ENCODE measurements at regions not wholly inside any gene's neighbourhood (a gene's known extent, or its start where the extent isn't known, plus 50 kb on each side); places are given as distances from the start of the nearest gene placed in this dataset.

DNA sequence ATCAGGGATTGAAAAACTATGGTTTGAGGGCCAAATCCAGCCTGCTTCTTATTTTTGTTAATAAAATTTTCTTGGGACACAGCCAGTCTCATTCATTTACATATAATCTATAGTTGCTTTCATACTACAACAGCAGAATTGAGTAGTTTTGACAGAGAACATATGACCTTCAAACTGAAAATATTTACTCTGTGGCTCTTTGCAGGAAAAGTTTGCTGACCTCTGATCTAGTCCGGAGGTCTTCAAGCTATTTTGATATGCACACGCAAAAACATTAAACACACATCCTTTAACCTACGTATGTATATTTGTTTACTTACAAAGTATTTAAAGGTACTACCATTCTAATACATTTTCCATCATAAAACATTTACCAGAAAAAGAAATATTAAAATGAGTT lies 76.5 kb upstream of the LARGE1 start:
- DNase-seq (ENCODE audit: insufficient read length, low spot score), result no peak
- no peak for FAIRE-seq
- no peak for TF ChIP-seq TAF1 (IDR thresholded peaks at IDR 0.05; ENCODE audit: low read depth, low read length)
- no peak for TF ChIP-seq PAX5 (IDR thresholded peaks at IDR 0.05; ENCODE audit: insufficient read depth, low read length, severe bottlenecking)
- TF ChIP-seq SPI1 (IDR thresholded peaks at IDR 0.05; ENCODE audit: low read depth, low read length), result no peak
- TF ChIP-seq POLR2A (IDR thresholded peaks at IDR 0.05; ENCODE audit: low read depth, low read length), result no peak
- TF ChIP-seq POU2F2 (IDR thresholded peaks at IDR 0.05; ENCODE audit: low read depth, low read length), result no peak
- no peak for TF ChIP-seq POLR2AphosphoS5 (IDR thresholded peaks at IDR 0.05; ENCODE audit: low read depth, low read length)

GRCh38 chr22:34000879-34001526 lies 80.7 kb upstream of the LARGE1 start:
- TF ChIP-seq POLR2A (IDR thresholded peaks at IDR 0.05; ENCODE audit: low read depth, low read length) (no peak), POU2F2 (IDR thresholded peaks at IDR 0.05; ENCODE audit: low read depth, low read length) (no peak), POLR2AphosphoS5 (IDR thresholded peaks at IDR 0.05; ENCODE audit: low read depth, low read length) (no peak), TAF1 (IDR thresholded peaks at IDR 0.05; ENCODE audit: low read depth, low read length) (no peak), SPI1 (IDR thresholded peaks at IDR 0.05; ENCODE audit: low read depth, low read length) (no peak), PAX5 (IDR thresholded peaks at IDR 0.05; ENCODE audit: insufficient read depth, low read length, severe bottlenecking) (no peak)
- no peak for DNase-seq (ENCODE audit: insufficient read length, low spot score)
- FAIRE-seq, result no peak

DNA sequence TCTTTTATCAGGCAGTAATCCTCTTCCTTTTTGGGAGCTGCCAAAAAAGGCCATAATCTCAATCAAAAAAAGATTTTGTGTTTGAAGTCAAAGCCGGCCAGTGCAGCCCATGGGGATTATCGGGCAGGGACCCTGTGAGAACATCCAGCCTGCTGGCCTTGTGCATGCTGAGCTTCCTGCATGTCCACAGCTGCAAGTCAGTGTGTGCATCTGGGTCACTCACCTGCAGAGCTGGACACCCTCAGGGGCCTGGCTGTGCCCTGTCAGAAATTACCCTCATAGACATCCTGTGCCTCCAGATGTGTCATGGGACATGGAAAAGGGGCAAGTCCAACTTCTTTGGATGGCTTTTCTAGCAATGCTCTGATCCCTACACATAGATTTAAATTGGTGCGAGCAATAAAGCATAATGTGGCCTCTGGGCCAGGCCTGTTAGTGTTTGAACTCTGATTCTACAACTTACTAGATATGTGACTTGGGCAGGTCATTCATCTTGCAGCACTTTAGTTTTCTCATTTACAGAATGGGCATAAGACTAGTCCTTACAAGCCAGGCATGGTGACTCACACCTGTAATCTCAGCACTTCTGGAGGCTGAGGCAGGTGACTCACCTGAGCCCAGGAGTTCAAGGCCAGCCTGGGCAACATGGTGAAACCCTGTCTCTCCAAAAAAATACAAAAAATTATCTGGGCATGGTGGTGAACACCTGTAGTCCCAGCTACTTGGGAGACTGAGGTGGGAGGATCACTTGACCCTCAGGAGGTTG lies 81.6 kb upstream of the LARGE1 start:
- FAIRE-seq, result no peak
- TF ChIP-seq SPI1 (IDR thresholded peaks at IDR 0.05; ENCODE audit: low read depth, low read length) (no peak), POLR2A (IDR thresholded peaks at IDR 0.05; ENCODE audit: low read depth, low read length) (no peak), POU2F2 (IDR thresholded peaks at IDR 0.05; ENCODE audit: low read depth, low read length) (no peak), TAF1 (IDR thresholded peaks at IDR 0.05; ENCODE audit: low read depth, low read length) (no peak), POLR2AphosphoS5 (IDR thresholded peaks at IDR 0.05; ENCODE audit: low read depth, low read length) (no peak), PAX5 (IDR thresholded peaks at IDR 0.05; ENCODE audit: insufficient read depth, low read length, severe bottlenecking) (no peak)
- DNase-seq (ENCODE audit: insufficient read length, low spot score), result no peak

- no peak for DNase-seq (ENCODE audit: insufficient read length, low spot score)
- TF ChIP-seq TAF1 (IDR thresholded peaks at IDR 0.05; ENCODE audit: low read depth, low read length) (no peak), SPI1 (IDR thresholded peaks at IDR 0.05; ENCODE audit: low read depth, low read length) (no peak), POU2F2 (IDR thresholded peaks at IDR 0.05; ENCODE audit: low read depth, low read length) (no peak), POLR2AphosphoS5 (IDR thresholded peaks at IDR 0.05; ENCODE audit: low read depth, low read length) (no peak), POLR2A (IDR thresholded peaks at IDR 0.05; ENCODE audit: low read depth, low read length) (no peak), PAX5 (IDR thresholded peaks at IDR 0.05; ENCODE audit: insufficient read depth, low read length, severe bottlenecking) (no peak)
- no peak for FAIRE-seq
Measured at GRCh38 chr22:34004058-34004457, 83.8 kb upstream of the LARGE1 start.

- no peak for TF ChIP-seq POLR2AphosphoS5 (IDR thresholded peaks at IDR 0.05; ENCODE audit: low read depth, low read length)
- no peak for DNase-seq (ENCODE audit: insufficient read length, low spot score)
- FAIRE-seq, result no peak
Measured at GRCh38 chr22:34010259-34010658, 90.0 kb upstream of the LARGE1 start.

- no peak for FAIRE-seq
- no peak for DNase-seq (ENCODE audit: insufficient read length, low spot score)
- TF ChIP-seq POLR2AphosphoS5 (IDR thresholded peaks at IDR 0.05; ENCODE audit: low read depth, low read length) (no peak), SPI1 (IDR thresholded peaks at IDR 0.05; ENCODE audit: low read depth, low read length) (no peak), PAX5 (IDR thresholded peaks at IDR 0.05; ENCODE audit: insufficient read depth, low read length, severe bottlenecking) (no peak), POLR2A (IDR thresholded peaks at IDR 0.05; ENCODE audit: low read depth, low read length) (no peak), TAF1 (IDR thresholded peaks at IDR 0.05; ENCODE audit: low read depth, low read length) (no peak), POU2F2 (IDR thresholded peaks at IDR 0.05; ENCODE audit: low read depth, low read length) (no peak)
Measured at GRCh38 chr22:34015642-34016041, 95.4 kb upstream of the LARGE1 start.

DNA sequence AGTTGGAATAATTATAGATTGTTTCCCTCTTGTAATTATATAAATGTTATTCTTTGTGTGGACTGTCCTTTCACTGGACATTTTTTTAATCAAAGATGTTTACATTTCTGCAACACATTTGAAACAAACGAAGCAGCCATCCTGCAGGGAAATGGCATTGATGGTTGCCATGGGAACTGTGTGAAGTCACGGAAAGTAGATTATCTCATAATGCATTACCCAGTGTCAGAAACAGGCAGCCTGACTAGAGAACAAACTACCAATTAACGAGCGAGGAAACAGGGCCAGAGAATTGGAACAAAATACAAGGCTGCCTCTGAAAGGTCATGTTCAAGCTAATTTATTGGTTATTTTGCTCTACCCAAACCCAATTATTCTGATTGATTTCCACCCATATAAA lies 96.9 kb upstream of the LARGE1 start:
- FAIRE-seq, result no peak
- DNase-seq (ENCODE audit: insufficient read length, low spot score), result no peak
- TF ChIP-seq TAF1 (IDR thresholded peaks at IDR 0.05; ENCODE audit: low read depth, low read length), result no peak
- no peak for TF ChIP-seq PAX5 (IDR thresholded peaks at IDR 0.05; ENCODE audit: insufficient read depth, low read length, severe bottlenecking)
- no peak for TF ChIP-seq POLR2AphosphoS5 (IDR thresholded peaks at IDR 0.05; ENCODE audit: low read depth, low read length)
- TF ChIP-seq POU2F2 (IDR thresholded peaks at IDR 0.05; ENCODE audit: low read depth, low read length), result no peak
- TF ChIP-seq POLR2A (IDR thresholded peaks at IDR 0.05; ENCODE audit: low read depth, low read length), result no peak
- no peak for TF ChIP-seq SPI1 (IDR thresholded peaks at IDR 0.05; ENCODE audit: low read depth, low read length)

- TF ChIP-seq POLR2A (IDR thresholded peaks at IDR 0.05; ENCODE audit: low read depth, low read length) (no peak), SPI1 (IDR thresholded peaks at IDR 0.05; ENCODE audit: low read depth, low read length) (no peak), POLR2AphosphoS5 (IDR thresholded peaks at IDR 0.05; ENCODE audit: low read depth, low read length) (no peak), POU2F2 (IDR thresholded peaks at IDR 0.05; ENCODE audit: low read depth, low read length) (no peak), PAX5 (IDR thresholded peaks at IDR 0.05; ENCODE audit: insufficient read depth, low read length, severe bottlenecking) (no peak), TAF1 (IDR thresholded peaks at IDR 0.05; ENCODE audit: low read depth, low read length) (no peak)
- DNase-seq (ENCODE audit: insufficient read length, low spot score), result no peak
Measured at GRCh38 chr22:34019190-34019845, 99.0 kb upstream of the LARGE1 start.

GRCh38 chr22:34035209-34035608 lies 114.9 kb upstream of the LARGE1 start:
- DNase-seq (ENCODE audit: insufficient read length, low spot score) (no peak), FAIRE-seq (no peak)
- no peak for TF ChIP-seq PAX5 (IDR thresholded peaks at IDR 0.05; ENCODE audit: insufficient read depth, low read length, severe bottlenecking)

More at GRCh38 chr22:34019190-34019845, 99.0 kb upstream of the LARGE1 start:
- FAIRE-seq, result no peak
